ENCODE measurements at regions not wholly inside any gene's neighbourhood (a gene's known extent, or its start where the extent isn't known, plus 50 kb on each side); places are given as distances from the start of the nearest gene placed in this dataset.

DNA sequence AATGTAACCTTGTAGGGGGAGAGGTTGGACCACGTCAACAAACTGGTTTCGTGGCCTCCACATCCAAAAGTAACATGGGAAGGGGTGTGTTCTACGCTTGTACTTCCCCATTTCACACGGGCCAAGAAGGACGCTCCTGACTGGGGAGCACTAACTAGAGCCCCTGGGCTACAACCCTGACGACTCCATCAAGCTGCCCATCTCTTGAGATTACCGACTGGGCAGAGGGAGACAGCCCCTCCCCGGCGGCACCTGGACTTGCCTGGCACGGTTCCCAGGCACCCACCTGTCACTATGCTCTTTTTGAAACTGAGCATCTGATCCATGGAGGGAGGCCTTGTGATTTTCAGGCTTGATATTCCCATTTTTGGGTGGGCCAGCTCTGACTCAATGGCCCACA is 68.5 kb downstream of the SHANK2 start:
- WGBS (ENCODE audit: insufficient coverage): 82% methylated on average over 9 of the region's 10 CpGs
- no peaks in the 10 kb centered on the region for H3K4me1 ChIP-seq (ENCODE audit: control insufficient read depth, insufficient read depth, low read length)
- H3K9me3 ChIP-seq (ENCODE audit: control insufficient read depth, insufficient read depth, low read length): no peaks in the 10 kb centered on the region
- H3K27me3 ChIP-seq (ENCODE audit: control insufficient read depth, insufficient read depth, low read length): no peaks in the 10 kb centered on the region
- no peak overlapping the region for H3K27ac ChIP-seq (ENCODE audit: low read depth, low read length)
- no peak overlapping the region for H3K4me3 ChIP-seq (ENCODE audit: low read depth, low read length)
- no peaks in the 10 kb centered on the region for H3K36me3 ChIP-seq (ENCODE audit: control insufficient read depth, insufficient read depth, low read length)
- no peak for DNase-seq (ENCODE audit: low read depth in 4 of 6, low spot score in 6 of 6)

DNA sequence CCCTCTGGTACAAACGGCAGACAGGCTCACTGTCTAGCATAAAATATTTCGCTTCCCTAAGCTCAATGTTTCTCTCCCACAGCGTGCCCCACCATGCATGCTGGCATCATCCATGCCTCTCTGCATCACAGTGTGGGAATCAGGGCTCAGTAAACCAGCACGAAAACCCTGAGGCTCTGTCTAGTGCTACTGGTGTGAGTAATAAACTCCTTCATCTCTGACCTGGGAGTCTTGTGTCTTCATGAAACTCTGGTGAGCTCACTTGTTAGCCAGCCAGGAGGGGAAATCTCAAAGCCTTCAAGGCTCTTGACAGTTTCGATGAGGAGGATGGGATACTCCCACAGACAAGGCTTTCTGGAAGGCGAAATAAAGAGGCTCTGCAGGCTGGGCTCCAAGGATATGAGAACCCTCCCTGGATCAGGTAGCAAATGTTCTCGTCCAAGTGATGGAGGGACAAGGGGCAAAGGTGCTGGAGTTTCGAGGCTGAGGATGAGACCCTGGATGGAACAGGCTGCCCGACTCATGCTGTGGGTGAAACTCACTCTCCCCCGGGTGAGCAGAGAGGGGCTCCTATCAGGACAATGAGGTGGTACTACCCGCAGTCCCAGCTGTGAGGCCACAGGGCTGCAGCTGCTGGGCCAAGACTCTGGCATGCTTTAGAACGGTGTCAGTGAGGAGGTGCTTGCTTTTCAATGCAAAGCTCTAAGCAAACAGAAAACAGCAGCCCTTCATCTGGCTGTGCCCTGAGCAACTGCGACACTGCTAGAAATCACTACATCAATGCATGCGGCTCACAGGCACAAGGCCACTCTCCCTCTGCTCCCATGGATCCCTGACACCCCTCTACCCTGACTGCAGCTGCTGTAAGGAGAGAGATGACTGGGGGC is 69.3 kb downstream of the SHANK2 start:
- no peaks in the 10 kb centered on the region for H3K27me3 ChIP-seq (ENCODE audit: control insufficient read depth, insufficient read depth, low read length)
- H3K9me3 ChIP-seq (ENCODE audit: control insufficient read depth, insufficient read depth, low read length): no peaks in the 10 kb centered on the region
- H3K36me3 ChIP-seq (ENCODE audit: control insufficient read depth, insufficient read depth, low read length): no peaks in the 10 kb centered on the region
- H3K4me1 ChIP-seq (ENCODE audit: control insufficient read depth, insufficient read depth, low read length): no peaks in the 10 kb centered on the region
- H3K27ac ChIP-seq (ENCODE audit: low read depth, low read length): no peak overlapping the region
- 93% methylated on average over 10 of the region's 14 CpGs for WGBS (ENCODE audit: insufficient coverage)
- H3K4me3 ChIP-seq (ENCODE audit: low read depth, low read length): no peak overlapping the region
- DNase-seq (ENCODE audit: low read depth in 4 of 6, low spot score in 6 of 6): no peak

DNA sequence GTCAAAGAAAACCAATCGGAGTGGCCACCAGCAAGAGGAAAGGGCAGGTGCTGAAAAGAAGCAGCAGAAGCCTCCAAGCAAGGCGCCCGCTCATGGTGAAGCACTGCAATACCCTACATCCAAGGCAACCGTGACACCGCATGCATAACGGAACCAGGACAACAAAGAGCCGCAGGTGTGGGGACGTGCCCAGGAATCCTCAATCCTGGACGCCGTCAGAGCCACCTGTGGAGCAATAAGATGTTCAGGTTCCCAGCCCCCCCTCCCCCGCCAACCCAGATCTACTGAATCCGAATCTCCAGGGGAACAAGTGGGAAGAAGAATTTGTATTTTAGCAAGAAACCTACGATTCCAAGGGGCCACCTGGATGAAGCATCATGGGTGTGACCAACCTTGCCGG is 70.8 kb downstream of the SHANK2 start:
- Histone ChIP-seq H3K27ac (ENCODE audit: low read depth, low read length) (no peak overlapping the region), H3K27me3 (ENCODE audit: control insufficient read depth, insufficient read depth, low read length) (no peaks in the 10 kb centered on the region), H3K4me3 (ENCODE audit: low read depth, low read length) (no peak overlapping the region), H3K9me3 (ENCODE audit: control insufficient read depth, insufficient read depth, low read length) (no peaks in the 10 kb centered on the region), H3K4me1 (ENCODE audit: control insufficient read depth, insufficient read depth, low read length) (no peaks in the 10 kb centered on the region), H3K36me3 (ENCODE audit: control insufficient read depth, insufficient read depth, low read length) (no peaks in the 10 kb centered on the region)
- whole genome bisulfite sequencing (ENCODE audit: insufficient coverage): 85% methylated on average over 10 of the region's 14 CpGs
- DNase-seq (ENCODE audit: low read depth in 4 of 6, low spot score in 6 of 6): no peak

DNA sequence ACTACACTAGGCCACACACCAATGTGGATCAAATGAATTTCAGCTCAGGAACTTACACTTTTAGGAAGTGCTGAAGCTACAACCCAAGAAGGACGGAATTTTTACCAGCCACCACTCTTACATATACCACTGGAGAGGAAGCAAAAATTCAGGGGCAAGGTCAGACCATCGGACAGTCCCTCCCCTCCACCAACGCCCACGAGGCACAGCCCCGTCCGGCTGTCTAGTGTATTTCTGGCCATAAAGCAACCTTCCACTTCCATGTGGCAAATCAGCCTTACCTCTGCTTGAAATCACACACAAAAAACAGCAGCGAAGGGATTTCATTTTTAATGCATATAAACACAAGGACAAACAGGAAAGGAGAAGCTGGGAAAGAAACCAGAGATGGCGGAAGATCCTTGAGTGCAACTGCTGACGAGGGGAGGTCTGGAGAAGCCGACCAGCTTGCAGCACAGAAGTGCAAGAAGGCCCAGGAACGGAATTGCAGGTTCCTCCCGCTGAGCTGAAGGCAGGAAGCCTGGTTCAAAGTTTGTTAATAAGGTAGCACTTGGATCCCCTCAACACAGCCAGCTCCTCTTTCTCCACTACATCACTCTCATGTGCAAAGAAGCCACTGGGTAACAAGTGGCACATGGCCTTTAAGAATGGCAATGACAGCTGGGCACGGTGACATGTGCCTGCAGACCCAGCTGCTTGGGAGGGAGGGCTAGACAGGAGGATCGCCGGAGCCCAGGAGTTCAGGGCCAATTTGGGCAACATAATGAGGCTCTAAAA is 71.5 kb downstream of the SHANK2 start:
- H3K36me3 ChIP-seq (ENCODE audit: control insufficient read depth, insufficient read depth, low read length): no peaks in the 10 kb centered on the region
- H3K9me3 ChIP-seq (ENCODE audit: control insufficient read depth, insufficient read depth, low read length): peaks cover 2% of the 10 kb centered on the region
- H3K27ac ChIP-seq (ENCODE audit: low read depth, low read length): no peak overlapping the region
- no peaks in the 10 kb centered on the region for H3K27me3 ChIP-seq (ENCODE audit: control insufficient read depth, insufficient read depth, low read length)
- WGBS (ENCODE audit: insufficient coverage): 82% methylated on average over 12 of the region's 15 CpGs
- H3K4me3 ChIP-seq (ENCODE audit: low read depth, low read length): no peak overlapping the region
- DNase-seq (ENCODE audit: low read depth in 4 of 6, low spot score in 6 of 6): no peak
- H3K4me1 ChIP-seq (ENCODE audit: control insufficient read depth, insufficient read depth, low read length): no peaks in the 10 kb centered on the region

DNA sequence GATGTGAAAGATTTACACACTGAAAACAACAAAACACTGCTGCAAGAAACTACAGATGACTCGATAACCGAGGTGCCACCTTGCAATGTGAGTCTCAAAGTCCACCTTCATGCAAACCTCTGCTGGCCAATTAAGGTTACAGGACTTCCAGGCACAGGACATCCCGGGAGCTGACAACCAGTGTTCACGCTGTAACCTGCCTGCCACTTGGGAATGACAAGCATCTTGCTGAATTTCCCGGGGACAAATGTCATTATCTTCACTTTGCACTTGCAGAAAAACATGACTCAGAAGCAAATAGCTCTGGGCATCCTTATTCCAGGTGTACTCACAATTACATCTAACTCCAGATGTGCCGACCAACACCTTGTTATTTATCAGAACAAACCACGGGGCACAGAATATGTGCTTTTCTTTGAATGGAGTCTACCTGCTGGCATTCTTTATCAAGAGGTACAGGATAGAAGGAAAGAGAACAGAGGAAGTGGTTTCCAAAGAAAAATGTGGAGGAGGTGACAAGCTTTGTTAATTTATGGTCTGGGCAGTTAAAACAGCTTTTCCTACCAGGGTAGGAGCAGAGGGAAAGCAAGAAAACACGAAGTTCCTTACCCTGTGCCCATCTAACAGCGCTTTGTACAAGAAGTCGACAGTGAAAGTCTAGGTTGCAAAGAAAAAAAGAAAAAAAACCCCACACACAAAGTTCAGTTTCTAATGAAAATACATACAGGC is 72.3 kb downstream of the SHANK2 start:
- Histone ChIP-seq H3K27ac (ENCODE audit: low read depth, low read length) (no peak overlapping the region), H3K9me3 (ENCODE audit: control insufficient read depth, insufficient read depth, low read length) (peaks cover 2% of the 10 kb centered on the region), H3K36me3 (ENCODE audit: control insufficient read depth, insufficient read depth, low read length) (no peaks in the 10 kb centered on the region), H3K4me1 (ENCODE audit: control insufficient read depth, insufficient read depth, low read length) (no peaks in the 10 kb centered on the region), H3K4me3 (ENCODE audit: low read depth, low read length) (no peak overlapping the region), H3K27me3 (ENCODE audit: control insufficient read depth, insufficient read depth, low read length) (no peaks in the 10 kb centered on the region)
- no peak for DNase-seq (ENCODE audit: low read depth in 4 of 6, low spot score in 6 of 6)
- 75% methylated on average over 5 of the region's 10 CpGs for WGBS (ENCODE audit: insufficient coverage)

DNA sequence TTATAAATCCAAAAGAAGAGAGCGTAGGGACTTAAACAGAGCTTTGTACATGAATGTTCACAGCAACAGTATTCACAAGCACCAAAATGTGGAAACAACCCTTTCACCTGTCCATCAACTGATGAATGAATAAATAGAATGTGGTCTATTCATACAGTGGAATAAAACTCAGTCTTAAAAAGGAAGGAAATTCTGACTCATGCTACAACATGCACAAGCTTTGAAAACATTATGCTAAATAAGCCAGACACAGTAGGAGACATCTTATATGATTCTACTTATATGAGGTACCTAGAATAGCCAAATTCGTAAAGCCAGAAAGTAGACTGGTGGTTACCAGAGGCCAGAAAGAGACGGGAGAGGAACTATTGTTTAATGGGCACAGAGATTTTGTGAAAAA is 74.3 kb downstream of the SHANK2 start:
- no peaks in the 10 kb centered on the region for H3K27me3 ChIP-seq (ENCODE audit: control insufficient read depth, insufficient read depth, low read length)
- no peak for DNase-seq (ENCODE audit: low read depth in 4 of 6, low spot score in 6 of 6)
- H3K4me1 ChIP-seq (ENCODE audit: control insufficient read depth, insufficient read depth, low read length): no peaks in the 10 kb centered on the region
- WGBS (ENCODE audit: insufficient coverage): 87% methylated on average over 2 of the region's 3 CpGs
- no peak overlapping the region for H3K27ac ChIP-seq (ENCODE audit: low read depth, low read length)
- H3K36me3 ChIP-seq (ENCODE audit: control insufficient read depth, insufficient read depth, low read length): no peaks in the 10 kb centered on the region
- no peak overlapping the region for H3K4me3 ChIP-seq (ENCODE audit: low read depth, low read length)
- peaks cover 2% of the 10 kb centered on the region for H3K9me3 ChIP-seq (ENCODE audit: control insufficient read depth, insufficient read depth, low read length)

DNA sequence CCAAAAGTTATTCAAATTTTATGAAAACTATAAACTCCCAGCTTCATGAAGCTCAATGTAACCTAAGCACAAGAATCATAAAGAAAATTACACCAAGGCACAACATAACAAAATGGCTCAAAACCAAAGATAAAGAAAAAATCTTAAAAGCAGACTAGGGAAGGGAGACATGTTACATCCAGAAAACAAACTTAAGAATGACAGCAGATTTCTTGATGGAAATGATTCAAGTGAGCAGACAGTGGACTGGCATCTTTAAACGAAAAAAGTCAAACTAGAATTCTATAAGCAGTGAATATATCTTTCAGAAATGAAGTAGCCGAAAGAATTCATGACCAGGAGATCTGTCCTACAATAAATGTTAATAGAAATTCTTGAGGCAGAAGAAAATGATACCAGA is 75.6 kb downstream of the SHANK2 start:
- peaks cover 2% of the 10 kb centered on the region for H3K9me3 ChIP-seq (ENCODE audit: control insufficient read depth, insufficient read depth, low read length)
- H3K27me3 ChIP-seq (ENCODE audit: control insufficient read depth, insufficient read depth, low read length): no peaks in the 10 kb centered on the region
- H3K36me3 ChIP-seq (ENCODE audit: control insufficient read depth, insufficient read depth, low read length): no peaks in the 10 kb centered on the region
- no peak overlapping the region for H3K27ac ChIP-seq (ENCODE audit: low read depth, low read length)
- DNase-seq (ENCODE audit: low read depth in 4 of 6, low spot score in 6 of 6): no peak
- H3K4me1 ChIP-seq (ENCODE audit: control insufficient read depth, insufficient read depth, low read length): no peaks in the 10 kb centered on the region
- WGBS (ENCODE audit: insufficient coverage): no CpG with 5 or more reads among the region's 2 CpGs
- H3K4me3 ChIP-seq (ENCODE audit: low read depth, low read length): no peak overlapping the region

DNA sequence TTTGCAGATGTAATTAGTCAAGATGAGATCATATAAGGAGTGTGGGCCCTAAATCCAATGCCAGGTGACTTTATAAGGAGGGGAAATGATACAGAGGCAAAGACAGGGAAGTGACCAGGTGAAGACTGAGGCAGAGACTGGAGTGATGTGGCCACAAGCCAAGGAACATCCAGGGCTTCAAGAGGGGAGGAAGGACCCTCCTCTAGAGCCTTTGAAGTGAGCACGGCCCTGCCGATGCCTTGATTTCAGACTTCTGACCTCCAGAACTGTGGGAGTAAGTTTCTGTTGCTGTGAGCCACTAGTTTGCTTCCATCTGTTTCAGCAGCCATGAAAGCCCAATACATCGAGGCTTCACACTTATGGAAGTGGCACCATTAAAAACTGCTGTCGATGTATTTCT is 78.7 kb downstream of the SHANK2 start:
- 84% methylated on average over 4 of the region's 4 CpGs for WGBS (ENCODE audit: insufficient coverage)
- Histone ChIP-seq H3K27ac (ENCODE audit: low read depth, low read length) (no peak overlapping the region), H3K27me3 (ENCODE audit: control insufficient read depth, insufficient read depth, low read length) (no peaks in the 10 kb centered on the region), H3K36me3 (ENCODE audit: control insufficient read depth, insufficient read depth, low read length) (no peaks in the 10 kb centered on the region), H3K4me1 (ENCODE audit: control insufficient read depth, insufficient read depth, low read length) (no peaks in the 10 kb centered on the region), H3K9me3 (ENCODE audit: control insufficient read depth, insufficient read depth, low read length) (peaks cover 2% of the 10 kb centered on the region), H3K4me3 (ENCODE audit: low read depth, low read length) (no peak overlapping the region)
- DNase-seq (ENCODE audit: low read depth in 4 of 6, low spot score in 6 of 6): no peak

DNA sequence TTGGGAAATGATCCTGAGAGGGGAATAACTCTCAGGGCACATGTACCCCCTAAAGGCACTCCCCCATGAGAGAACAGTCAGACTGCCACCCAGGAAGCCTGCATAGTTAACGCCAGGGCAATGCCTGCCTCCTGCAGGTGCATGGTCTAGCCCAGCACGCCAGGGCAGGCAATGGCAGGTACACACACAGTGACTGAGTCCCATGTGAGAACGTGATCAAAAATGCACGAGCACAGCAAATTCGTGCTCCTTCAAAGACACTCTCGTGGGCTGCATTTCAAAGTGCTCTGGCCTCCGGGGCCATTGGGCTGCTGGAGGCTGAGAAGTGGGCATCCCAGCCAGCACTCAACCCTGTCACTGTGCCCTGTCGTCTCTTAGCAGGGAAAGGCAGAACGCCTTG is 79.7 kb downstream of the SHANK2 start:
- WGBS (ENCODE audit: insufficient coverage): 78% methylated on average over 6 of the region's 9 CpGs
- Histone ChIP-seq H3K4me1 (ENCODE audit: control insufficient read depth, insufficient read depth, low read length) (no peaks in the 10 kb centered on the region), H3K9me3 (ENCODE audit: control insufficient read depth, insufficient read depth, low read length) (peaks cover 2% of the 10 kb centered on the region), H3K36me3 (ENCODE audit: control insufficient read depth, insufficient read depth, low read length) (no peaks in the 10 kb centered on the region), H3K27me3 (ENCODE audit: control insufficient read depth, insufficient read depth, low read length) (no peaks in the 10 kb centered on the region), H3K27ac (ENCODE audit: low read depth, low read length) (no peak overlapping the region), H3K4me3 (ENCODE audit: low read depth, low read length) (no peak overlapping the region)
- no peak for DNase-seq (ENCODE audit: low read depth in 4 of 6, low spot score in 6 of 6)
